Esophagus squamous epithelium (tissue), 4 donors: ENCODE measurements at regions not wholly inside any gene's neighbourhood (a gene's known extent, or its start where the extent isn't known, plus 50 kb on each side); places are given as distances from the start of the nearest gene placed in this dataset.

ENCODE experiments used
- POLR2A ChIP-seq, 4 donors: fragments of 450-650 bp; IDR thresholded peaks; one replicate each; pipeline ENCODE4 v1.6.1; 2017; ENCODE audit warnings: antibody characterized with exemption in 4 of 4, mild to moderate bottlenecking in 4 of 4, moderate library complexity in 3 of 4
- TF ChIP-seq, protein P1 (sequence below), 6 experiments: fragments of 450-650 bp in 4 of 6; fragments of 200-600 bp in 2 of 6; sonication (generic) in 2 of 6; IDR thresholded peaks; one replicate each; pipeline ENCODE4 v1.5.1; 2016 to 2019; ENCODE audit warnings: antibody characterized with exemption in 6 of 6, mild to moderate bottlenecking in 4 of 6, moderate library complexity in 4 of 6

DNA sequence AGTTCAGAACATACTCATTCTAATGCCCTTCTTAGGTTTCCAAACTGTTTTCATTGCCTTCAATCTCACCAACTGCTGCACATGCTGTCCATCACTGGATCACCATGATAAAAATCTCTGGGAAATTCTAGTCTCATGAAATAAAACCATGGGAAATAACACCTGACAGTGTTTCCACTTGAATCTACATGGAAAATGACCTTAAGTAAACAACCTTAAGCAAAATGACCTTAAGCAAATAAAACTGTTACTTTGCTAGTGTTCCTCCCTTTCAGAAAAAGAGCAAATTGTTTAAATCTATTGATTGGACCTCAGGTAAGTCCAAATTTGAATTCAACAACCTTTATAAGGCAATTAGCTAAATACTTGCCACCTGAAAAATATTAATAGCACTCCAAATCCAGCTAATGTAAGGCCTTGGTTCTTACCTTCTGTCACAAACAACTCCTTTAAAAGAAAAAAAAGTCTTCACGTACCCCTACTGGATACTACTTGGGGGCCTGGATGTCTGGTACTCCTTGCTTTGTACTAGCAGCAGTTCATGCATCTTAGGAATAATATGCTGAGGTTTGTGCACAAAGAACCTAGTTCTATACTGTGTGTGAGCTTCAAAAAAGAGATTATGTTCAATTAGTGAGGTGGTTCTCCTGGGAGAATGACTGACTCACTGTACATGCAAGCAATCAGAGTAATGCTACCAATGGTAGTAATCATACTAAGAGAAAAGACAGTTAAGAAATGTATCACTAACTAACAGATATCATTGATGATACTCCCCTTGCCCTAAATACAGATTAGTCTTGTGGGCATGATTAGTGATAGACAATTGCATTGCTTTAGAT, 630.4 kb downstream of the PSAT1 start:
- TF ChIP-seq, protein P1, sequence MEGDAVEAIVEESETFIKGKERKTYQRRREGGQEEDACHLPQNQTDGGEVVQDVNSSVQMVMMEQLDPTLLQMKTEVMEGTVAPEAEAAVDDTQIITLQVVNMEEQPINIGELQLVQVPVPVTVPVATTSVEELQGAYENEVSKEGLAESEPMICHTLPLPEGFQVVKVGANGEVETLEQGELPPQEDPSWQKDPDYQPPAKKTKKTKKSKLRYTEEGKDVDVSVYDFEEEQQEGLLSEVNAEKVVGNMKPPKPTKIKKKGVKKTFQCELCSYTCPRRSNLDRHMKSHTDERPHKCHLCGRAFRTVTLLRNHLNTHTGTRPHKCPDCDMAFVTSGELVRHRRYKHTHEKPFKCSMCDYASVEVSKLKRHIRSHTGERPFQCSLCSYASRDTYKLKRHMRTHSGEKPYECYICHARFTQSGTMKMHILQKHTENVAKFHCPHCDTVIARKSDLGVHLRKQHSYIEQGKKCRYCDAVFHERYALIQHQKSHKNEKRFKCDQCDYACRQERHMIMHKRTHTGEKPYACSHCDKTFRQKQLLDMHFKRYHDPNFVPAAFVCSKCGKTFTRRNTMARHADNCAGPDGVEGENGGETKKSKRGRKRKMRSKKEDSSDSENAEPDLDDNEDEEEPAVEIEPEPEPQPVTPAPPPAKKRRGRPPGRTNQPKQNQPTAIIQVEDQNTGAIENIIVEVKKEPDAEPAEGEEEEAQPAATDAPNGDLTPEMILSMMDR (IDR thresholded peaks at IDR 0.05): no peak
- TF ChIP-seq POLR2A (IDR thresholded peaks at IDR 0.05): no peak
